COR-L47 (cell line): ENCODE measurements at regions not wholly inside any gene's neighbourhood (a gene's known extent, or its start where the extent isn't known, plus 50 kb on each side); places are given as distances from the start of the nearest gene placed in this dataset.

Source experiments
- DNase-seq: peaks from one replicate; lab custom pipeline; 2025; lab: John Stamatoyannopoulos, UW

DNA sequence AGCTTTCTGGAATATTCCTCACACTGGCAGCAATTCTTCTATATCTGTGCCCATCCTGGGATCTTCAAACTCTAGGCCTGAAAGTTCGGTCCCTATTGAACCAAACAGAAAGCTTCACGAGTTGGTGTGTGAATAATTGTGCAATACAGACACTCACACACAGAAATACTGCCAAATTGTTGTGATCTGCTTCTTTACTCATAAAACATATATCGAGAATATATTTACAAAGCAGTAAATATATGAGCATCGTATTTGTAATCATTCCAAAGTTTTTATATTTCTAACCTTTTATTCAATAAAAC is 56.6 kb upstream of the BEX4 start:
- DNase-seq: no peak

DNA sequence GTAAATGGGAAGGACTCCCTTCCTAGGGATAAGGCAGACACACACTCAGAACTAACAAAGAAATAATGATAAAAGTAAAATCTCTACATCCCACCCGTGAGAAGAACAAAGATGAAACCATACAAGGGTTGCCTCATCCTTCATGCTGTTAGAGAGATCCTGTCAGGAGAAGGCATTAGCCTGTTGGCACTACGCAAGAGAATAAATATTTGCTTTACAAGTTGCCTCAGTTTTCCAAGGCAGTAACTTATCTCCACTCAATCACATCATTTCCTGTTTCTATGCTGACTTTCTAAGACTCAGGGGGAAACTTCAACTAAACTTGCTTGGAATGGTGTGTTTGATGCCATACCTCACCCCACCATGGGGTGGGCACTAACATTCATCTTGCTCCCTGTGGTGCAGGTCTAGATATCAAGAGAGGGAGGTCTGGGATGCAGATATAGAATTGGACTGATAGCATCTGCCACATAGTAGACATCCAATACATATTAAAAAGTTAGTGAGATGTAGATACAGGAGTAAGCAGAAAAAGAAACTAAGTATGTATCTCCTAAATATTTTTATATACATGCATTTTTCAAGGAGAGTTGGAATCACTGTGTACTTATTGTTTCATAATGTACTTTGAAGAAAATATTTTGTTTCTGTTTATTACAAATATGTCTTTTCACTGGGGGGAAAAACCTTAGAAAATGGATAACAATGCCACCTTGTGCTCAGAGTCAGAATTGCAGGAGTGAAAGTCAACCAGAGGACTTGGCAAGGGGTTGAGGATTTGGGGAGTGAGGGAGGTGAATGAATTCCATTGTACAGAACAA is 57.2 kb upstream of the BEX4 start:
- DNase-seq: peak; percentile 0

DNA sequence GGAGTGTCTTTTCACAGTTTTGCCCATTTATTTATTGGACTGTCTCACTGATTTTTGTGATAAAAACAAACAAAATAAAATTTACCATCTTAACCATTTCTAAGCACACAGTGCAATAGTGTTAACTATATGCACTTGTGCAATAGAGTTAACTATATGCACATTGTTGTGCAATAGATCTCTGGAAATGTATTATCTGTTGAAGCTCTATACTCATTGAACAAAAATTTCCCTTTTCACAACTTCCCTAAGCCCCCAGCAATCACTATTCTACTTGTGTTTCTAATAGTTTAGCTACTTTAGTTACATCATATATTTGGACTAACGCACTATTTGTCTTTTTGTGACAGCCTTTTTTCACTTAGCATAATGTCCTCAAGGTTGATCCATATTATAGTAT is 59.7 kb upstream of the BEX4 start:
- no peak for DNase-seq

DNA sequence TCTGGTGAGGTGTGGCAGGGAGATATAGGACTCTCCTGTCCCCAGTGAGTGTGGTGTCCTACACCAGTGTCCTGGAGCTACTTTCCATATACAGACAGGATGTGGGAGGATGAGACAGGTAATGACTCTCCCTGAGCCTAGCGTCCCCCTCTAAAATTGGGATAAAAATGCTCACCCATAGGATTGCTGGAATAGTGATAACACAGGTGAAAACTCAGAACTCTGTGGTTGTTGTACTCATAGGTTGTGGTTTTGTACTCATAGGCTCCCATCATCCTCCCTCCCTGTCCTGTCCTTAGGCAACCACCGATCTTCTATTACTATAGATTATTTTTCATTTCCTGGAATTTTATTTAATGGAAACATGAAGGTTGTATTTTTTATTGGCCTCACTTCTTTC is 60.7 kb upstream of the NXF3 start:
- DNase-seq: no peak

DNA sequence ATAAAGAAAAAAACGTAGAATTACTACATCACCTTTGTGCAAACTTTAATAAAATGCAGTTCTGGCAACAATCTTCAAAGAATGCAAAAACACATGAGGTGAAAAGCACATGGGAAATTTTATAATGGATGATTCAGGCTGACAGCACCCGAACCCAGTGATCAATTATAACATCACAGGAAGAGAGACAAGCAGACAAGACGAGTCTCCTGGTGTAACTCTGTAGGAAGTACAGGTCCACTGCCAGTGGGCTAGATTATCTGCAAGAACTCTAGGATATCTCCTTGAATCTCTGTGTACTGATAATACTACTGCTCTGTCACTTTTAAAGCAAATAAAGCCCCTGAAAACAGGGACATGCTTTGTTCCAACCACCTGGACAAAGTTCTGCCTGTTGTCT is 58.9 kb upstream of the NXF3 start:
- peak; percentile 36 for DNase-seq

DNA sequence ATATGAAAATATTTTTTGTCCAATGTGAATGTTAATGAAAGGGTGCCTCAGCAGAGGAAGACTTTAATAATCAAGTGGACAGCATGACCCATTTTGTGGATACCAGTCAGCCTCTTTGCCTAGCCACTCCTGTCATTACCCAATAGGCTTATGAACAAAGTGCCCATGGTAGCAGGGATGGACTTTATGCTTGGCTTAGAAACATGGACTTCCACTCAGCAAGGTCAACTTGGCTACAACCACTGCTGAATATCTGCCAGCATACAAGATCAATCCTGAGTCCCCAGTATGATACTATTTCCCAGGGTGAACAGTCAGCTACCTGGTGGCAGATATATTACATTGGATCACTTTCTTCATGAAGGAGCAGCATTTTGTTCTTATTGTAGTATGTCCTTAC is 56.7 kb upstream of the NXF3 start:
- DNase-seq: no peak

DNA sequence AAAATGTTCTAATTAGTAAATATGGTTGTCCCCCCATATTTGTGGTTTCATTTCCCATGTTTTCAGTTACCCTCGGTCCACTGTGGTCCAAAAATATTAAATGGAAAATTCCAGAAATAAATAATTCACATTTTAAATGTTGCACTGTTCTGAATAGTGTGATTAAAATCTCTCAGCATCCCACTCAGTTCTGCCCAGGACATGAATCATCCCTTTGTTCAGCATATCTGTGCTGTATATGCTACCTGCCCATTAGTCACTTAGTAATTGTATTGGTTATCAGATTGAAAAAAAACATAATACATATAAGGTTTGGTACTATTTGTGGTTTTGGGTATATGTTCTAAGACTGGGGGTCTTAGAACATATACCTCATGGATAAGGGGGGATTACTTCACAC is 55.1 kb upstream of the NXF3 start:
- DNase-seq: no peak
